Right lobe of liver (tissue), 4 donors: ENCODE measurements at regions not wholly inside any gene's neighbourhood (a gene's known extent, or its start where the extent isn't known, plus 50 kb on each side); places are given as distances from the start of the nearest gene placed in this dataset.

Experiments used
- CTCF ChIP-seq, 4 donors: fragments of 200-600 bp in 3 of 4; fragments of 450-650 bp in 1 of 4; IDR thresholded peaks; one replicate each; pipeline versions ENCODE4 v1.5.1 to v1.8.0; 2016 to 2022; ENCODE audit warnings: antibody characterized with exemption in 4 of 4, mild to moderate bottlenecking in 2 of 4
- POLR2A ChIP-seq: fragments of 450-650 bp; IDR thresholded peaks from one replicate; pipeline ENCODE4 v1.6.1; 2017; ENCODE audit warnings: antibody characterized with exemption, mild to moderate bottlenecking
- donor health status: DM: no; HTN: no; CAD: no.
- donor health status: DM: no; HTN: no; CAD: no.
- donor health status: DM: no; HTN: yes; CAD: no.

GRCh38 chr4:115655626-115656025, 542.2 kb upstream of the NDST4 start:
- TF ChIP-seq CTCF (IDR thresholded peaks at IDR 0.05) (no peak), POLR2A (no peak)
